Osteoblast (primary cell): ENCODE measurements at regions not wholly inside any gene's neighbourhood (a gene's known extent, or its start where the extent isn't known, plus 50 kb on each side); places are given as distances from the start of the nearest gene placed in this dataset.

Source experiments
- DNase-seq: peaks from one replicate; pipeline ENCODE4 v3.0.0; 2011; ENCODE audit warnings: low spot score, mixed read lengths; ENCODE audit not compliant: insufficient read length; ENCODE audit errors: missing footprints
- H2AFZ ChIP-seq: 2 replicates; pipeline ENCODE4 v1.6.0; 2011; ENCODE audit warnings: mild to moderate bottlenecking, low read length
- H3K27ac ChIP-seq: 2 replicates; pipeline ENCODE4 v1.5.1; 2011; ENCODE audit warnings: mild to moderate bottlenecking, low read depth, low read length, moderate library complexity
- H3K27me3 ChIP-seq: 2 replicates; pipeline ENCODE4 v1.6.0; 2012; ENCODE audit warnings: mild to moderate bottlenecking, control low read depth, inconsistent platforms, low read length, moderate library complexity; ENCODE audit not compliant: insufficient read depth
- H3K36me3 ChIP-seq: 2 replicates; pipeline ENCODE4 v1.5.1; 2011; ENCODE audit warnings: mild to moderate bottlenecking, low read length, control low read depth, moderate library complexity; ENCODE audit not compliant: insufficient read depth
- H3K4me1 ChIP-seq: 2 replicates; pipeline ENCODE4 v1.5.1; 2011; ENCODE audit warnings: mild to moderate bottlenecking, low read length, control low read depth, moderate library complexity; ENCODE audit not compliant: insufficient read depth
- H3K4me2 ChIP-seq: 2 replicates; pipeline ENCODE4 v1.6.0; 2011; ENCODE audit warnings: mild to moderate bottlenecking, low read length; ENCODE audit not compliant: insufficient read depth
- H3K4me3 ChIP-seq: fragments of 200-600 bp; sonication (generic); 3 replicates; pipeline ENCODE4 v1.5.1; 2012; ENCODE audit warnings: mild to moderate bottlenecking, low read length, inconsistent platforms; ENCODE audit not compliant: insufficient read depth
- H3K79me2 ChIP-seq: 2 replicates; pipeline ENCODE4 v1.6.0; 2012; ENCODE audit warnings: mild to moderate bottlenecking, low read length, control low read depth, inconsistent platforms; ENCODE audit not compliant: insufficient read depth
- H3K9me3 ChIP-seq: 2 replicates; pipeline ENCODE4 v1.5.1; 2011; ENCODE audit warnings: low read depth, low read length, control low read depth
- H4K20me1 ChIP-seq: 2 replicates; pipeline ENCODE4 v1.6.0; 2012; ENCODE audit warnings: mild to moderate bottlenecking, low read length, control low read depth; ENCODE audit not compliant: insufficient read depth
- CTCF ChIP-seq: IDR thresholded peaks from 2 replicates; pipeline ENCODE4 v1.5.1; 2011; ENCODE audit warnings: mild to moderate bottlenecking, low read depth, low read length, moderate library complexity; ENCODE audit errors: extremely low read depth

- H3K27me3 ChIP-seq: no peaks in the 10 kb centered on the region
- H3K27ac ChIP-seq: no peak overlapping the region
Measured at GRCh38 chr5:158635565-158635964, 464.2 kb downstream of the EBF1 start.

GRCh38 chr5:158634714-158635113 lies 465.0 kb downstream of the EBF1 start:
- DNase-seq: no peak
- Histone ChIP-seq H3K27ac (no peak overlapping the region), H3K4me3 (no peak overlapping the region), H3K4me2 (no peak overlapping the region), H3K27me3 (no peaks in the 10 kb centered on the region), H3K36me3 (no peaks in the 10 kb centered on the region), H4K20me1 (no peaks in the 10 kb centered on the region), H3K9me3 (no peaks in the 10 kb centered on the region), H2AFZ (no peak overlapping the region), H3K4me1 (peaks cover 2% of the 10 kb centered on the region), H3K79me2 (no peaks in the 10 kb centered on the region)
- TF ChIP-seq CTCF: no peak

More at GRCh38 chr5:158635565-158635964, 464.2 kb downstream of the EBF1 start:
- no peak for TF ChIP-seq CTCF
- H3K79me2 ChIP-seq: no peaks in the 10 kb centered on the region
- DNase-seq: no peak
- H3K36me3 ChIP-seq: no peaks in the 10 kb centered on the region
- H2AFZ ChIP-seq: no peak overlapping the region
- H3K4me2 ChIP-seq: no peak overlapping the region
- H3K4me1 ChIP-seq: peaks cover 10% of the 10 kb centered on the region
- no peaks in the 10 kb centered on the region for H3K9me3 ChIP-seq
- H3K4me3 ChIP-seq: no peak overlapping the region
- H4K20me1 ChIP-seq: no peaks in the 10 kb centered on the region

GRCh38 chr5:158629591-158630312 lies 470.0 kb downstream of the EBF1 start:
- Histone ChIP-seq H3K27ac (no peak overlapping the region), H3K79me2 (no peaks in the 10 kb centered on the region), H3K4me2 (no peak overlapping the region), H3K9me3 (no peaks in the 10 kb centered on the region), H2AFZ (no peak overlapping the region), H3K27me3 (no peaks in the 10 kb centered on the region), H4K20me1 (no peaks in the 10 kb centered on the region), H3K4me1 (no peaks in the 10 kb centered on the region), H3K36me3 (no peaks in the 10 kb centered on the region), H3K4me3 (no peak overlapping the region)
- no peak for DNase-seq
- TF ChIP-seq CTCF: no peak

GRCh38 chr5:158626718-158627117 lies 473.0 kb downstream of the EBF1 start:
- no peak for TF ChIP-seq CTCF
- Histone ChIP-seq H3K79me2 (no peaks in the 10 kb centered on the region), H3K36me3 (no peaks in the 10 kb centered on the region), H2AFZ (no peak overlapping the region), H3K27ac (no peak overlapping the region), H3K4me2 (no peak overlapping the region), H3K9me3 (no peaks in the 10 kb centered on the region), H4K20me1 (no peaks in the 10 kb centered on the region), H3K4me3 (no peak overlapping the region), H3K4me1 (no peaks in the 10 kb centered on the region), H3K27me3 (no peaks in the 10 kb centered on the region)
- DNase-seq: no peak
